HCT116 (cell line): ENCODE measurements at regions not wholly inside any gene's neighbourhood (a gene's known extent, or its start where the extent isn't known, plus 50 kb on each side); places are given as distances from the start of the nearest gene placed in this dataset.

Experiments
- ATAC-seq: fragments of 200-7000 bp; cut with Tn5 transposase; 2 replicates; pipeline ENCODE4 v1.9.1; 2020; ENCODE audit warnings: mild to moderate bottlenecking, moderate library complexity
- BruUV-seq: library from RNA; stranded (reverse); fragments of 400-500 nt; replicated peaks from 2 replicates; lab custom pipeline; 2021; lab: Mats Ljungman, UMichigan
- CTCF ChIA-PET: fragments of 300-600 bp; sonication (Branson Sonifier 250); formaldehyde crosslinking; loops from one replicate; lab custom pipeline; 2021; ENCODE audit warnings: antibody characterized with exemption; lab: Charles Lee
- POLR2A ChIA-PET: fragments of 300-600, 350-600 bp; sonication (Branson Sonifier 250); formaldehyde crosslinking; loops from one replicate; lab custom pipeline; 2021; ENCODE audit warnings: antibody characterized with exemption; lab: Charles Lee
- RAD21 ChIA-PET, 2 experiments: fragments of 300-600 bp; sonication (Branson Sonifier 250); formaldehyde crosslinking; loops; one replicate each; lab custom pipeline; 2023; ENCODE audit warnings: low total read pairs in 2 of 2; ENCODE audit not compliant: uncharacterized antibody in 2 of 2, unreplicated experiment in 2 of 2, low non-redundant PET in 1 of 2; lab: Charles Lee
- DNase-seq: peaks from one replicate; pipeline ENCODE4 v3.0.0-alpha.2; 2010; ENCODE audit warnings: low read depth, low spot score
- H2AFZ ChIP-seq: fragments of 200-600 bp; shearing (Covaris generic), sonication (generic); 2 replicates; pipeline ENCODE4 v1.6.1; 2017; ENCODE audit warnings: low read depth, mixed run types, mixed read lengths, antibody characterized with exemption, low read length; ENCODE audit not compliant: poor library complexity, severe bottlenecking
- H3K27ac ChIP-seq: 2 replicates; pipeline ENCODE4 v1.5.1; 2012; ENCODE audit warnings: low read depth, low read length
- H3K27me3 ChIP-seq: fragments of 200-600 bp; sonication (generic); 2 replicates; pipeline ENCODE4 v1.6.1; 2016; ENCODE audit warnings: mixed run types, low read length, mixed read lengths; ENCODE audit not compliant: insufficient read depth
- H3K36me3 ChIP-seq, 2 experiments: fragments of 200-500 bp in 1 of 2; fragments of 200-600 bp in 1 of 2; sonication (Bioruptor generic) in 1 of 2; sonication (generic) in 1 of 2; 2 replicates each; pipeline versions ENCODE4 v1.5.1 to v1.6.1; 2014 to 2016; ENCODE audit warnings: low read length in 2 of 2, inconsistent platforms in 1 of 2, mixed read lengths in 1 of 2, mixed run types in 1 of 2; ENCODE audit not compliant: insufficient read depth in 2 of 2, control insufficient read depth in 1 of 2
- H3K4me1 ChIP-seq, 2 experiments: fragments of 200-600 bp in 1 of 2; sonication (generic) in 1 of 2; 2 replicates each; pipeline versions ENCODE4 v1.5.1 to v1.6.1; 2012 to 2017; ENCODE audit warnings: low read length in 2 of 2, inconsistent platforms in 1 of 2, mild to moderate bottlenecking in 1 of 2, mixed read lengths in 1 of 2, mixed run types in 1 of 2, moderate library complexity in 1 of 2; ENCODE audit not compliant: insufficient read depth in 2 of 2, control insufficient read depth in 1 of 2
- H3K4me2 ChIP-seq: fragments of 200-600 bp; sonication (generic); 2 replicates; pipeline ENCODE4 v1.6.1; 2017; ENCODE audit warnings: mixed run types, low read length, mixed read lengths
- H3K4me3 ChIP-seq, 2 experiments: fragments of 200-600 bp in 1 of 2; sonication (generic) in 1 of 2; replicated peaks in 1 of 2; 2 replicates each; pipeline ENCODE4 v1.5.1; 2011 to 2016; ENCODE audit warnings: low read length in 2 of 2, control low read depth in 1 of 2, low read depth in 1 of 2, mild to moderate bottlenecking in 1 of 2, mixed read lengths in 1 of 2, mixed run types in 1 of 2
- H3K79me2 ChIP-seq: fragments of 200-600 bp; sonication (generic); 2 replicates; pipeline ENCODE4 v1.6.1; 2017; ENCODE audit warnings: mild to moderate bottlenecking, mixed run types, low read length, moderate library complexity, mixed read lengths; ENCODE audit not compliant: insufficient read depth
- H3K9ac ChIP-seq: fragments of 200-600 bp; sonication (generic); 2 replicates; pipeline ENCODE4 v1.6.1; 2016; ENCODE audit warnings: low read length, mixed read lengths
- H3K9me2 ChIP-seq: fragments of 200-600 bp; sonication (generic), shearing (Covaris generic); 2 replicates; pipeline ENCODE4 v1.6.1; 2017; ENCODE audit warnings: mixed run types, mild to moderate bottlenecking, moderate library complexity; ENCODE audit not compliant: insufficient read depth
- H3K9me3 ChIP-seq, 2 experiments: fragments of 200-500 bp in 1 of 2; fragments of 200-600 bp in 1 of 2; sonication (Bioruptor generic) in 1 of 2; sonication (generic) in 1 of 2; 2 replicates each; pipeline ENCODE4 v1.6.1; 2014 to 2017; ENCODE audit warnings: low read length in 2 of 2, mixed read lengths in 2 of 2, inconsistent platforms in 1 of 2, low read depth in 1 of 2, mild to moderate bottlenecking in 1 of 2, mixed run types in 1 of 2, moderate library complexity in 1 of 2; ENCODE audit not compliant: control insufficient read depth in 1 of 2, insufficient read depth in 1 of 2
- H4K20me1 ChIP-seq: fragments of 200-600 bp; sonication (generic), shearing (Covaris generic); 2 replicates; pipeline ENCODE4 v1.6.1; 2017; ENCODE audit warnings: mixed run types, mild to moderate bottlenecking, moderate library complexity; ENCODE audit not compliant: insufficient read depth
- CEBPB ChIP-seq: IDR thresholded peaks from 2 replicates; pipeline ENCODE4 v1.6.1; 2012; ENCODE audit warnings: low read depth
- ELF1 ChIP-seq: IDR thresholded peaks from 2 replicates; pipeline ENCODE4 v1.6.1; 2012; ENCODE audit warnings: low read depth, borderline replicate concordance
- EZH2 ChIP-seq: fragments of 200-600 bp; sonication (generic); IDR thresholded peaks from 2 replicates; pipeline ENCODE4 v1.6.1; 2017; ENCODE audit warnings: antibody characterized with exemption, mixed run types
- EZH2phosphoT487 ChIP-seq: fragments of 200-600 bp; IDR thresholded peaks from 2 replicates; pipeline ENCODE4 v1.6.1; 2018; ENCODE audit warnings: antibody characterized with exemption, borderline replicate concordance
- FOSL1 ChIP-seq: IDR thresholded peaks from 2 replicates; pipeline ENCODE4 v1.6.1; 2012; ENCODE audit warnings: low read depth
- RAD21 ChIP-seq: IDR thresholded peaks from 2 replicates; pipeline ENCODE4 v1.6.1; 2012; ENCODE audit warnings: low read depth, mild to moderate bottlenecking
- REST ChIP-seq: IDR thresholded peaks from 2 replicates; pipeline ENCODE4 v1.6.1; 2012; ENCODE audit warnings: low read depth
- TCF7L2 ChIP-seq: IDR thresholded peaks from 2 replicates; pipeline ENCODE4 v1.7.0; 2011; ENCODE audit warnings: borderline replicate concordance, inconsistent platforms; ENCODE audit not compliant: insufficient read depth, insufficient read length; ENCODE audit errors: extremely low read depth
- intact Hi-C: fragments of 100-400 bp; cut with micrococcal nuclease; formaldehyde crosslinking; loops from 2 replicates; pipeline ENCODE4 v1.10.0; 2022
- TF ChIP-seq, protein P1 (sequence below): IDR thresholded peaks from 2 replicates; pipeline ENCODE4 v1.6.1; 2011; ENCODE audit warnings: mild to moderate bottlenecking, low read length, moderate library complexity; ENCODE audit not compliant: insufficient replicate concordance; ENCODE audit errors: extremely low read depth

DNA sequence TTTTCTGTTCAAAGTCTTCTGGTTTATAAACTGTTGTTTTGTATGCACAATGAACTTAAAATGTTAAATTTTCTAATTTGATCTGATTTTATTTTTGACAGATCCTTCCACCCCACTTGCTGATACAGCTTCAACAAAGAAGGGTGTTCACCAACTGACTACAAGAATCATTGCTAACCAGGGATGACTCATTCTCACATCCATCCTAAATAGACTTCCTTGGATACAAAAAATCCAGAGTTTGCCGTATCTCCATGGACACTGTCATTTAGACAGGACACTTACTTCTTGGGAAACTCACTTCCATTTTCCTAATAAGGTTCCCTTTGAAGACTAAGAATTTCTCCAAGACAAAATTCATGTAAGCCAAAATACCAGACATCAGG is 111.6 kb upstream of the NWD2 start:
- Histone ChIP-seq H3K9me3 (no peaks in the 10 kb centered on the region), H3K27me3 (no peaks in the 10 kb centered on the region), H3K9me2 (no peaks in the 10 kb centered on the region), H3K9ac (no peak overlapping the region), H3K4me3 (no peak overlapping the region), H3K36me3 (no peaks in the 10 kb centered on the region), H3K4me1 (no peaks in the 10 kb centered on the region), H2AFZ (no peak overlapping the region), H4K20me1 (no peaks in the 10 kb centered on the region), H3K27ac (no peak overlapping the region), H3K79me2 (no peaks in the 10 kb centered on the region), H3K4me2 (no peak overlapping the region)
- intact Hi-C loops, result no loop called here
- POLR2A ChIA-PET, result no interaction called here
- CTCF ChIA-PET, result interaction anchor here (0.9 kb wide), 1 partner anchor 10 kb away, joined by 3 read pairs; no protein-coding TSS in a partner anchor
- no TSS peak for BruUV-seq
- no peak for ATAC-seq
- TF ChIP-seq EZH2, result no peak
- no peak for TF ChIP-seq FOSL1
- TF ChIP-seq, protein P1, sequence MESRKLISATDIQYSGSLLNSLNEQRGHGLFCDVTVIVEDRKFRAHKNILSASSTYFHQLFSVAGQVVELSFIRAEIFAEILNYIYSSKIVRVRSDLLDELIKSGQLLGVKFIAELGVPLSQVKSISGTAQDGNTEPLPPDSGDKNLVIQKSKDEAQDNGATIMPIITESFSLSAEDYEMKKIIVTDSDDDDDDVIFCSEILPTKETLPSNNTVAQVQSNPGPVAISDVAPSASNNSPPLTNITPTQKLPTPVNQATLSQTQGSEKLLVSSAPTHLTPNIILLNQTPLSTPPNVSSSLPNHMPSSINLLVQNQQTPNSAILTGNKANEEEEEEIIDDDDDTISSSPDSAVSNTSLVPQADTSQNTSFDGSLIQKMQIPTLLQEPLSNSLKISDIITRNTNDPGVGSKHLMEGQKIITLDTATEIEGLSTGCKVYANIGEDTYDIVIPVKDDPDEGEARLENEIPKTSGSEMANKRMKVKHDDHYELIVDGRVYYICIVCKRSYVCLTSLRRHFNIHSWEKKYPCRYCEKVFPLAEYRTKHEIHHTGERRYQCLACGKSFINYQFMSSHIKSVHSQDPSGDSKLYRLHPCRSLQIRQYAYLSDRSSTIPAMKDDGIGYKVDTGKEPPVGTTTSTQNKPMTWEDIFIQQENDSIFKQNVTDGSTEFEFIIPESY, result no peak
- TF ChIP-seq RAD21, result no peak
- TF ChIP-seq REST, result no peak
- no peak for TF ChIP-seq EZH2phosphoT487
- TF ChIP-seq ELF1, result no peak
- TF ChIP-seq CEBPB, result no peak
- TF ChIP-seq TCF7L2, result no peak
- RAD21 ChIA-PET, result no interaction called here
- no peak for DNase-seq
